ENCODE measurements at regions not wholly inside any gene's neighbourhood (a gene's known extent, or its start where the extent isn't known, plus 50 kb on each side); places are given as distances from the start of the nearest gene placed in this dataset.

GRCh38 chr4:23614284-23614892, 275.5 kb downstream of the PPARGC1A start:
- no peak overlapping the region; a peak in 1 of 7 replicates for H3K27ac Mint-ChIP-seq
- H2BK12ac ChIP-seq (ENCODE audit: insufficient read length, low read depth, low read length) = no peak overlapping the region
- no peaks in the 10 kb centered on the region for H4K20me1 ChIP-seq (ENCODE audit: control insufficient read depth, insufficient read depth, insufficient read length)
- H4K5ac ChIP-seq (ENCODE audit: insufficient read length, low read depth, low read length) = no peak overlapping the region
- no peak overlapping the region for H3K9ac ChIP-seq (ENCODE audit: extremely low read depth, insufficient read length, low read length)
- no peak overlapping the region for H4K91ac ChIP-seq (ENCODE audit: insufficient read length, low read depth, low read length)
- H3K79me1 ChIP-seq (ENCODE audit: insufficient read depth, low read depth, low read length, poor library complexity, severe bottlenecking) = no peaks in the 10 kb centered on the region
- H3K23ac ChIP-seq (ENCODE audit: insufficient read length, low read depth, low read length) = no peak overlapping the region
- H3K27me3 Mint-ChIP-seq (ENCODE audit: low read depth) = no peaks in the 10 kb centered on the region
- no peak overlapping the region for H3K4me3 Mint-ChIP-seq
- H3T11ph ChIP-seq (ENCODE audit: low read length) = no peak overlapping the region
- no peak overlapping the region for H2BK20ac ChIP-seq (ENCODE audit: low read depth, low read length, poor library complexity, severe bottlenecking)
- no peak overlapping the region for H3K18ac ChIP-seq (ENCODE audit: insufficient read length, low read depth, low read length)
- no peak overlapping the region for H2AFZ ChIP-seq (ENCODE audit: low read length)
- H4K8ac ChIP-seq (replicated peaks; ENCODE audit: insufficient read length, low read depth, low read length) = no peak overlapping the region
- H2BK15ac ChIP-seq (ENCODE audit: low read depth, low read length) = no peak overlapping the region
- H3K23me2 ChIP-seq (ENCODE audit: insufficient read length, low read depth, low read length, poor library complexity, severe bottlenecking) = no peaks in the 10 kb centered on the region
- no peak overlapping the region for H2BK120ac ChIP-seq (ENCODE audit: low read depth, low read length, poor library complexity, severe bottlenecking)
- H3K4ac ChIP-seq (ENCODE audit: low read depth, low read length) = no peak overlapping the region
- DNase-seq = peak; percentile 62
- H2BK5ac ChIP-seq (ENCODE audit: insufficient read length, low read length) = no peak overlapping the region
- H3K4me1 Mint-ChIP-seq = no peaks in the 10 kb centered on the region
- no peaks in the 10 kb centered on the region for H3K9me3 ChIP-seq (ENCODE audit: control insufficient read depth, low read depth, low read length)
- H3K56ac ChIP-seq (ENCODE audit: insufficient read length, low read depth, low read length) = no peak overlapping the region
- H3K79me2 ChIP-seq (ENCODE audit: insufficient read depth, low read length) = no peaks in the 10 kb centered on the region
- H2AK5ac ChIP-seq (ENCODE audit: insufficient read length, low read length) = no peak overlapping the region
- H3K14ac ChIP-seq (ENCODE audit: insufficient read depth, low read length) = no peak overlapping the region
- peaks cover 0 to 5% of the 10 kb centered on the region in 2 experiments; a peak in 2 of 5 replicates for H3K9me3 Mint-ChIP-seq
- peaks cover 0 to 4% (median 4%) of the 10 kb centered on the region in 3 experiments; a peak in 3 of 7 replicates for H3K36me3 Mint-ChIP-seq (ENCODE audit: insufficient read depth in 1 of 3, low read depth in 3 of 3)
- H3K4me2 ChIP-seq (ENCODE audit: insufficient read depth, insufficient read length, low read length) = no peak overlapping the region
- H3K27me3 ChIP-seq (ENCODE audit: insufficient read depth, low read length) = no peaks in the 10 kb centered on the region
- no CpG with 5 or more reads among the region's 6 CpGs for WGBS (ENCODE audit: extremely low coverage, insufficient read length, low lambda C conversion rate)
- TF ChIP-seq, protein P1, sequence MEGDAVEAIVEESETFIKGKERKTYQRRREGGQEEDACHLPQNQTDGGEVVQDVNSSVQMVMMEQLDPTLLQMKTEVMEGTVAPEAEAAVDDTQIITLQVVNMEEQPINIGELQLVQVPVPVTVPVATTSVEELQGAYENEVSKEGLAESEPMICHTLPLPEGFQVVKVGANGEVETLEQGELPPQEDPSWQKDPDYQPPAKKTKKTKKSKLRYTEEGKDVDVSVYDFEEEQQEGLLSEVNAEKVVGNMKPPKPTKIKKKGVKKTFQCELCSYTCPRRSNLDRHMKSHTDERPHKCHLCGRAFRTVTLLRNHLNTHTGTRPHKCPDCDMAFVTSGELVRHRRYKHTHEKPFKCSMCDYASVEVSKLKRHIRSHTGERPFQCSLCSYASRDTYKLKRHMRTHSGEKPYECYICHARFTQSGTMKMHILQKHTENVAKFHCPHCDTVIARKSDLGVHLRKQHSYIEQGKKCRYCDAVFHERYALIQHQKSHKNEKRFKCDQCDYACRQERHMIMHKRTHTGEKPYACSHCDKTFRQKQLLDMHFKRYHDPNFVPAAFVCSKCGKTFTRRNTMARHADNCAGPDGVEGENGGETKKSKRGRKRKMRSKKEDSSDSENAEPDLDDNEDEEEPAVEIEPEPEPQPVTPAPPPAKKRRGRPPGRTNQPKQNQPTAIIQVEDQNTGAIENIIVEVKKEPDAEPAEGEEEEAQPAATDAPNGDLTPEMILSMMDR (conservative IDR thresholded peaks at IDR 0.05) = peak; percentile 60
- H3K4me1 ChIP-seq (ENCODE audit: insufficient read depth, low read length) = no peaks in the 10 kb centered on the region
- H3K27ac ChIP-seq (ENCODE audit: insufficient read length, low read depth, low read length) = no peak overlapping the region
